ENCODE measurements at regions not wholly inside any gene's neighbourhood (a gene's known extent, or its start where the extent isn't known, plus 50 kb on each side); places are given as distances from the start of the nearest gene placed in this dataset.

DNA sequence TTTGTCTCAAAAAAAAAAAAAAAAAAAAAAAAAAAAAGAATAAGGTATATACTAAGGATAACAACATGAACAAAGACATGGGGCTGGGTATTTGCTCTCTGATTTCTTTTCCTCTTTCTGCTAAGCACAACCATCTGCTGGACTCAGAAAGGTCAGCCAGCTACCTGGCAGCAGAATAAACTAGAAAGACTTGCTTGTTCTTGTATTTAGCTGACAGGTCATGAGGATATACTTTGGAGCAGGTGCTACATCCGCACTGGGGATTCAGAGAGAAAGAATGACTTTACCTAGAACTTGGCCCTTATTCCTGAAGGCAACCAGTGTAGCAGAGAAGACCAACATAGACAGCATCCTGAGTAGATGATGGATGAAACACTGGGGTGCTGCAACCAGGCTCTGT lies 550.5 kb downstream of the NTRK3 start:
- TF ChIP-seq, protein P1, sequence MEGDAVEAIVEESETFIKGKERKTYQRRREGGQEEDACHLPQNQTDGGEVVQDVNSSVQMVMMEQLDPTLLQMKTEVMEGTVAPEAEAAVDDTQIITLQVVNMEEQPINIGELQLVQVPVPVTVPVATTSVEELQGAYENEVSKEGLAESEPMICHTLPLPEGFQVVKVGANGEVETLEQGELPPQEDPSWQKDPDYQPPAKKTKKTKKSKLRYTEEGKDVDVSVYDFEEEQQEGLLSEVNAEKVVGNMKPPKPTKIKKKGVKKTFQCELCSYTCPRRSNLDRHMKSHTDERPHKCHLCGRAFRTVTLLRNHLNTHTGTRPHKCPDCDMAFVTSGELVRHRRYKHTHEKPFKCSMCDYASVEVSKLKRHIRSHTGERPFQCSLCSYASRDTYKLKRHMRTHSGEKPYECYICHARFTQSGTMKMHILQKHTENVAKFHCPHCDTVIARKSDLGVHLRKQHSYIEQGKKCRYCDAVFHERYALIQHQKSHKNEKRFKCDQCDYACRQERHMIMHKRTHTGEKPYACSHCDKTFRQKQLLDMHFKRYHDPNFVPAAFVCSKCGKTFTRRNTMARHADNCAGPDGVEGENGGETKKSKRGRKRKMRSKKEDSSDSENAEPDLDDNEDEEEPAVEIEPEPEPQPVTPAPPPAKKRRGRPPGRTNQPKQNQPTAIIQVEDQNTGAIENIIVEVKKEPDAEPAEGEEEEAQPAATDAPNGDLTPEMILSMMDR (IDR thresholded peaks at IDR 0.05; ENCODE audit: control extremely low read depth in 1 of 3, insufficient read depth in 1 of 3, low read depth in 1 of 3, low read length in 3 of 3): no peak
- TF ChIP-seq USF2 (IDR thresholded peaks at IDR 0.05; ENCODE audit: low read length): no peak
- TF ChIP-seq, protein P2, sequence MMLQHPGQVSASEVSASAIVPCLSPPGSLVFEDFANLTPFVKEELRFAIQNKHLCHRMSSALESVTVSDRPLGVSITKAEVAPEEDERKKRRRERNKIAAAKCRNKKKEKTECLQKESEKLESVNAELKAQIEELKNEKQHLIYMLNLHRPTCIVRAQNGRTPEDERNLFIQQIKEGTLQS (IDR thresholded peaks at IDR 0.05; ENCODE audit: insufficient read depth, low read depth, low read length): no peak
- no peak for TF ChIP-seq RXRA (IDR thresholded peaks at IDR 0.05; ENCODE audit: insufficient read depth, low read depth, low read length)
- no peak for TF ChIP-seq BCL11A (IDR thresholded peaks at IDR 0.05; ENCODE audit: low read depth in 2 of 2, low read length in 2 of 2)
- TF ChIP-seq CREB1 (IDR thresholded peaks at IDR 0.05): no peak
- no peak for TF ChIP-seq TAF1 (IDR thresholded peaks at IDR 0.05; ENCODE audit: low read depth, low read length)
